ENCODE measurements at regions not wholly inside any gene's neighbourhood (a gene's known extent, or its start where the extent isn't known, plus 50 kb on each side); places are given as distances from the start of the nearest gene placed in this dataset.

GRCh38 chr3:1613962-1614361 lies 484.7 kb upstream of the CNTN4 start:
- no peak overlapping the region for H3K4me3 ChIP-seq (ENCODE audit: low read length)
- H3K4me2 ChIP-seq (ENCODE audit: low read length), result no peak overlapping the region
- no peaks in the 10 kb centered on the region for H3K9me3 ChIP-seq (ENCODE audit: low read length)
- H3F3A ChIP-seq (ENCODE audit: insufficient read depth, low read length, poor library complexity, severe bottlenecking), result no peaks in the 10 kb centered on the region
- no peaks in the 10 kb centered on the region for H4K20me1 ChIP-seq (ENCODE audit: insufficient read depth)
- TF ChIP-seq MXI1 (conservative IDR thresholded peaks at IDR 0.05; ENCODE audit: poor library complexity, severe bottlenecking) (no peak), POLR2AphosphoS5 (IDR thresholded peaks at IDR 0.05) (no peak), REST (IDR thresholded peaks at IDR 0.05; ENCODE audit: borderline replicate concordance) (no peak), TAF1 (IDR thresholded peaks at IDR 0.05; ENCODE audit: low read depth) (no peak), CTCF (IDR thresholded peaks at IDR 0.05; ENCODE audit: poor library complexity, severe bottlenecking) (no peak), EP300 (conservative IDR thresholded peaks at IDR 0.05; ENCODE audit: poor library complexity, severe bottlenecking) (no peak), SMC3 (conservative IDR thresholded peaks at IDR 0.05; ENCODE audit: poor library complexity) (no peak), RAD21 (conservative IDR thresholded peaks at IDR 0.05) (no peak), EZH2 (IDR thresholded peaks at IDR 0.05; ENCODE audit: borderline replicate concordance, insufficient read depth, low read length, poor library complexity, severe bottlenecking) (no peak)
- H3K27me3 ChIP-seq (ENCODE audit: insufficient read depth, low read depth, low read length), result no peaks in the 10 kb centered on the region
- no peak overlapping the region for H2AFZ ChIP-seq (ENCODE audit: low read depth, low read length)
- no peaks in the 10 kb centered on the region for H3K79me2 ChIP-seq (replicated peaks; ENCODE audit: insufficient read depth, low read length)
- no peak overlapping the region for H3K27ac ChIP-seq (ENCODE audit: low read length)
- no peak overlapping the region for H3K9ac ChIP-seq (ENCODE audit: low read length)
- H3K9me2 ChIP-seq (ENCODE audit: insufficient read depth, low read length), result no peaks in the 10 kb centered on the region
- no peaks in the 10 kb centered on the region for H3K36me3 ChIP-seq (ENCODE audit: insufficient read depth, low read length)

GRCh38 chr3:1616744-1617143 lies 481.9 kb upstream of the CNTN4 start:
- Histone ChIP-seq H3K9me2 (ENCODE audit: insufficient read depth, low read length) (no peaks in the 10 kb centered on the region), H3K27ac (ENCODE audit: low read length) (no peak overlapping the region), H3K9ac (ENCODE audit: low read length) (no peak overlapping the region), H3K4me2 (ENCODE audit: low read length) (no peak overlapping the region), H4K20me1 (ENCODE audit: insufficient read depth) (no peaks in the 10 kb centered on the region), H3K9me3 (ENCODE audit: low read length) (no peaks in the 10 kb centered on the region), H3F3A (ENCODE audit: insufficient read depth, low read length, poor library complexity, severe bottlenecking) (no peaks in the 10 kb centered on the region), H3K36me3 (ENCODE audit: insufficient read depth, low read length) (no peaks in the 10 kb centered on the region), H3K4me3 (ENCODE audit: low read length) (no peak overlapping the region), H2AFZ (ENCODE audit: low read depth, low read length) (no peak overlapping the region), H3K79me2 (replicated peaks; ENCODE audit: insufficient read depth, low read length) (no peaks in the 10 kb centered on the region), H3K27me3 (ENCODE audit: insufficient read depth, low read depth, low read length) (no peaks in the 10 kb centered on the region)
- TF ChIP-seq POLR2AphosphoS5 (IDR thresholded peaks at IDR 0.05) (no peak), MXI1 (conservative IDR thresholded peaks at IDR 0.05; ENCODE audit: poor library complexity, severe bottlenecking) (no peak), TAF1 (IDR thresholded peaks at IDR 0.05; ENCODE audit: low read depth) (no peak), SMC3 (conservative IDR thresholded peaks at IDR 0.05; ENCODE audit: poor library complexity) (no peak), CTCF (IDR thresholded peaks at IDR 0.05; ENCODE audit: poor library complexity, severe bottlenecking) (no peak), RAD21 (conservative IDR thresholded peaks at IDR 0.05) (no peak), REST (IDR thresholded peaks at IDR 0.05; ENCODE audit: borderline replicate concordance) (no peak), EP300 (conservative IDR thresholded peaks at IDR 0.05; ENCODE audit: poor library complexity, severe bottlenecking) (no peak), EZH2 (IDR thresholded peaks at IDR 0.05; ENCODE audit: borderline replicate concordance, insufficient read depth, low read length, poor library complexity, severe bottlenecking) (no peak)
